IPS DF 4.7 (cell line): ENCODE measurements at regions not wholly inside any gene's neighbourhood (a gene's known extent, or its start where the extent isn't known, plus 50 kb on each side); places are given as distances from the start of the nearest gene placed in this dataset.
"Not testable (repeated sequence)": the region's sequence is repeated elsewhere in the genome, so short reads cannot be mapped to it uniquely, and the experiment has no call there.

Experiments
- DNase-seq: peaks from one replicate; pipeline ENCODE4 v3.0.0-alpha.2; 2013; ENCODE audit warnings: low spot score; ENCODE audit errors: extremely low read depth

DNA sequence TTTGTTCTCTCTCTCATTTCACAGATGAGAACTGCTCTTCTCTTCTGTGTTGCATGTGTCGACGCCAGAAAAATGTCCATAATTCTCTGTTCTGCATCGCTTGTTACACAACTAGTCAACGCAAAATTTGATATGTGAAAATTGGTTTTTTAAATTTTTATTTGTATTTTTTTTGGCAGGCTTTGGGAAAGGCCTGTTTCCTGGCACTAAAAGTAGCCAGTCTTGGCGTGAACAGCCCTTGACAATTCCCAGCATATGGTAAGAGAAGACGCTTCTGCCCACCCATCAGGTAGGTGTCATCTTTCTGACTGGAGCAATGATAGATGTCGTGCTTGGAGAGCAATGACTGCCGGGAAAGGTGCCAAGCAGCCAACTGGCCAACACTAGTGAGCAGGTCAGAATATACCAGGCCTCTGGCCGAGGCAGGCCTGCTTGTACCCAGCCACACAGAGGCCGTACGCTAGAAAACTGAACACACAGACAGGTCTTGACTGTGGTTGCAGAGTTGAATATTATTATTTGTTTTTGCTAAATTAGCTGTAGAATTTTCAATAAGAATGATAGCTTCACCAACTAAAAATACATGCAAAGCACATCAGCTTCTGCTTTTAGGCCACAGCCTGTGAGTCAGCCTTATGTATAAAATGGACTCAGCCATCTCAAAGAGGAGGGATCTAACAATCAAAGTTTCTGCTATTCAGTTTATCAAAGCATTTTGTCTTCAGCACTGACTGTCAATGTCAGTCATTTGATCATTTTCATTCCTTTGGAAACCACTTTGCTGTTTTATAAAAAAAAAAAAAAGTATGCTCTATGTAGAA, 837.5 kb downstream of the MCTP2 start:
- DNase-seq = no peak

DNA sequence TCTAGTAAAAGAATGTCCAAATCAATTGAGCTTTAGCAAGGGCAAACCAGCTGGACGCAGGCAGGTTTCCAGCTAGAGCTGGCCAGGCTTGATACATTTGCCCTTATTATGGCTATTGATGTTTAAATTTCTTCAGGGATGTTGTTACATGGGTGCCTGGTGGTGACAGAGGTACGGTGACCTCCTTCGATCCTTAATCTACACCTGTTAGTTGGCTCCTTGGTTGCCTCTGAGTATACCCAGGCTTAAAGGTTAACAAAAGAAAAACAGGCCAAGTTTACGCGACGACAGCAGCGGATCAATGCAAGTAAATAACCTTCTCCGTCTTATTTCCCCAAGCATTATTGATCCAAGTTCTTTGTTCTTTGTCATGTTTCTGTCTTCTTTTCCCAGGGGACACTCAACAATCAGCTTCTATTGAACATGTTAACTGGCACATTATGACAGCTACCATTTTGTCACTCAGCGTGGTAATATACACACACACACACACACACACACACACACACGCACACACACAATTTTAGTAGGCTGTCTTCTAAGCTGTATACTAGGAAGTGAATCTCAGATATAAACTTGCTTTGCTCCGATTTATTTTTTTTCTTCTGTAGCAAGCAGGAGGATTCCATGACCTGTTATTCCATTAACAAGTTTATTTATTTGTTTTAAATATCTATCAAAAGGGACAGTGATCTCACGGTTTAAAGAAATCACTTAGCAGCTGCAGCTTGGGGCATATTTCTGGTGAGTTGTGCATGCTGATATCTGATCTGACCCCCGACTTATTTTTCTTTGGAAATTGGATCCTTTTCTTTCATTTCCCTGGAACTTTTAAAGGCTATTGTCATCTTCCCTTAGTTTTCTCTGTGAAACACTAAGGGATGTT, 844.7 kb downstream of the MCTP2 start:
- DNase-seq = no peak

DNA sequence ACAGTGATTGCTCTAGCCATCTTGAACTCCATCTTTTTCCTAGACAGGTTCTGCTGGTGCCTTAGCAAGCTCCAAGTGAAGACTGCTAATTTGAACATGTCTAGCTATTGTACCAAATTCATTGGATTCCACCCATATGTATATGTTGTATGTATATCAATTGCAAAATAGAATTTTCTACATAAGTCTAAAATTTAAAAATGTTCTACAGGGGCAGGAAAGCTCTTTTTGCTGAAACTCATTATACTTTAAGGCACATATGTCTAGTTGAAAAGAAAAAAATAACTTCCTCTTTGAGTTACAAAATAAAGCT, 845.3 kb downstream of the MCTP2 start:
- DNase-seq = no peak

DNA sequence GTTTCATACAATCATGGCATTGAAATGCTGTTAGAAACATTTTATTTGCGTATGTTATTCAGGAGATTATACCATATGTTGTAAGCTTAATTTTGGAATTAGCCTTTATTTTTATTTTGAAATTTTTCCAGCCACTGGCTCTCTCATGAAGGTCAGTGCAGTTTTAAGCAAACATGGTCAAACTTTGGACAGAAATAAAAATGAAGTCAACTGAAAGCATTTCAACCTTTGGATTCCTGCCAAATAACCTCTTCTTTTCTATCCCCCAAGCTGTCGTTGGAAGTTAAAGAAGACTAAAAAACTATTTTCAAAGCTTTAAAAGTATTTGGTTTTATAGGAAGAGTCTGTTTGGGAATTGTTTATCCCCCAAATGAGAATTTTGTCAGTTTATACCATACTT, 846.6 kb downstream of the MCTP2 start:
- no peak for DNase-seq

DNA sequence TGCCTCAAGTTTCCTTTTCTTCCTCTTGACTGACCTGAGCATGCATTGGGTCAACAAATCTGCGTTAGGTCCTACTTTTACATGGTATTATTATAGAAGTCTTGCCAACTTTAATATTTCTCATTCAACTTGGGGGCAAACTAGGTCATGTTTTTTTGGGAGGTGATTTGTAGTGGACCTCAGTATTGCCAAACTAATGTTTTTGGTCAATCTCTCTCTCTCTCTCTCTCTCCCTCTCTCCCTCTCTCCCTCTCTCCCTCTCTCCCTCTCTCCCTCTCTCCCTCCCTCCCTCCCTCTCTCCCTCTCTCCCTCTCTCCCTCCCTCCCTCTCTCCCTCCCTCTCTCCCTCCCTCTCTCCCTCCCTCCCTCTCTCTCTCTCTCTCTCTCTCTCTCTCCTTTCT, 848.9 kb downstream of the MCTP2 start:
- not testable (repeated sequence) for DNase-seq

DNA sequence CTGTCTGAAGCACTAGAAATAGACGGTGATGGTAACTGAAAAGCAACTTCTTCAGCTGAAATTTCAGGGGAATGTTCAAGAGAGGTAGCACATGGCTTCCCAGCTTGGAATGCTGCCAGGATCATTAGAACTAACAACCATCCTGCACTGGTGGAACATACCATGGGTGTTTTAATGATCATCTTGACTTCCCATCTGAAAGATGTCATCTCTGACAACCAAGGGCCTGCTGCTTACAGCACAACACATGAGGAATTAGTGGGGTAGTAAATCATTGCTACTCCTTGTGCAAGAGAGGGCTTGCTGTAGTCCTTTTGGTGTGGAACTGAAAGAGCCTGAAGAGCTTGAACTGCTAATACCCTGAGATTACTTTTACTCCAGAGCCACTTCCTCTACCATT, 853.7 kb downstream of the MCTP2 start:
- DNase-seq = no peak

DNA sequence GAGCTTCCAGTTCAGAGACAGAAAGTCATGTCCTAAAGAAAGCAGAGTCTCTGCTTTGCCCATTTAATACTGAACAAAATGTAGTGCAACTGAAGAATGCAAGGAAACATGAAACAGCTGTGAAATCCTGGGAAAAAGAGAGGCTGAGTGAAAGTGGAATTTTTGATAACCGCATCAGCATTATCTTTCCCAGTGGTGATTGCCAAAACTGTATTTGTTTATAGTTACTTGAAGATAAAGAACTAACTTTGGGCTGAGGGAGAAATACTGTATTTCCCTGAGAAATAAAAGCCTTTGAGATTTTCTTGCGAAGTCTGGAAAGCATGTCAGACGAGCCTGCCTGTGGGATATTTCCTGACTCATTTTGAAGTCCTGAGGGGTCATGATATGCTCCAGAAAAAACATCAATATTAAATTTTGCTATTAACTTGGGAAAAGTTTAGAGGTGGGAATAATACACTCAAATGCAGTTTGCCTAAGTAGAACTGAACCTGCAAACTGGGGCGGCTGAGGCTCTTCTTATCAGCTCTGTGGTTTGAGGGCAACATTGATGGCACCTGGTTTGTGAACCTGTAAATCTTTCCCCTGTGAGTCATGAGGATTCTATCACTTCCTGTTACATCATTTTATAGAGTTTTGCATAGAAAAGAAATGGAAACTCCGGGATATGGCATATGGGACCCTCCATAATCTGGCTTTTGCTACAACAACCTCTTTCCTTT, 855.3 kb downstream of the MCTP2 start:
- DNase-seq = no peak

DNA sequence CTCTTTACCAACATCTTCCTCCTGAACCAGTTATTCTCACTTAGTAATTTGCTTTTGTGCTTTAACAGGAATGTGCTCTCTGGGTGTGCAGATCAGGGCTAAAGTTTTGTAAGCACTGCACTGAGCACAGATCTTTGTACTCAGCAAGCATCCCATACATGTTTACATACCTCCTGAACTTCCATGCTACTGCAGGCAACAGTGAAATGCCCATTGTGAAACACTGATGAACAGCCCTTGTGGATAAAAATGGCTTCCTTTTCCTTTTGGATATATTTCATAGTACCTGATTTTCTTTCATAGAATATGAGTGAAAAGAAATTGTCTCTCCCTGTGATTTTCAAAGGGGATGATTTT, 855.9 kb downstream of the MCTP2 start:
- DNase-seq = no peak

DNA sequence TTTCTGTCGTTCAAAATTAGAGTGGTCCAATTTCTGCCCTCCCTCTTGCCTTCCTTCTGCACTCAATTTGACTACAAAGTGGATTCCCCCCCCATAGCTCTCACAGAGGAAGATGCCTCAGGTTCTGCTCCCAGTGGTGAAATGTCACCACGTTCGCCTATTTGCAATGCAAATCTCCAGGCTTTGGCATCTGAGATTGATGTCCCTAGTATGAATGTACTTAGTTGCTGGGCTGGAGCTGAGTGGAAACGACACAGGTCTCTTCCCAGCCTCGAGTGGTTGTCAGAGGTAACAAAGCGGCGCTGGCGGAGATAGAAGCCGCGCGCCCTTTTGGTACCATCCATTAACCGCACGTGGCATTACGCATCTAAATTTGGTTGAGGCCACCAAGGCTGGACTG, 860.1 kb downstream of the MCTP2 start:
- DNase-seq = no peak

DNA sequence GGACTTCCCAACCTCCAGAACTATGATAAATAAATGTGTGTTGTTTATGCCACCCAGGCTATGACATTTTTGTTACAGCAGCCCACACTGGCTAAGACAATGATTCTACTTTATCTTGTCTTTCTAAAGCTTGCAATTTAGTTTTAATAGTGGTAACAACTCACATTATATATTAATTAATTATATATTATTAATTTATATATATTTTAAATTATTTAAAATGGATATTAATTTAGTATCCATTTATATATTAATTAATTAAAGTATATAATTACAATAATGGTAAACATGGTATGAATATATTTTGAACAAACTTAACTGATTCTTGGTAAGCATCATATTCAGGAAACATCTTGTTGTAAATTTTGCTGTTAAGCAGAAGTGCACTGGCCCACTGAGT, 863.9 kb downstream of the MCTP2 start:
- no peak for DNase-seq

DNA sequence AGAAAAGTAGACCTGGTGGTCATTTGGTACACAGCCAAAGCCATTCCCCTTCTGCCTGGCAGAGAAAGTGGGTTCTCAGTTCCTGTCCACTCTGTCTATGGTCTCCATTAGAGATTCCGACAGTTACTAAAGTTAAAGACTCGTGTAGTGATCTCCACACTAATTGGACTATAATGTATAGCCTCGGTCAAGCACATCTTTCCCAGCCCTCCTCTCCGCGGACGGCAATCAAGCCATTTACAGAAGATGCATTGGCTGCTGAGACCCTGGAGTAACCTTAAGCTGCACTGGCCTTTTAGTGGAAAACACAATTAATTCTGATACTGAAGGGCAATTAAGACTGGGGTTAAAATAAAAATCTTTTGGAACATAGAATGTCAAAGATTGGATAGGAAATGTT, 865.3 kb downstream of the MCTP2 start:
- no peak for DNase-seq

DNA sequence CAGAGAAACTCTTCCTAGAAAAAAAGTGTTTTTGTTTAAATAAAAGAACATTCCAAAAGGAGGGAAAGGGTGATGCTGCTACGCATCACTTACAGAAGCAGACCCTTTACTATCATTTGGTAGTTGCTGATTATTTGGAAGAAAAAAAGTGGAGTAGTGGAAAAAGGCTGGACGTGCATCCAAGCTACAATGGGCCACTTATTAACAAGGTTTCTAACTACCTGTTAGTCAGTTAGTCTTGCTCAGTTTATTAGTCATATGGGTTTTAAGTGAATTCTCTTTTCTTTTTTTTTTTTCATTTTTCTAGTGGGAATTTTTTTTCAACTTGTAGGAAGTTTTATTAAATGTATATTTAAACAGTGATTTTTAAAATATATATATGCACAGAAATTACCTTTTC, 866.0 kb downstream of the MCTP2 start:
- no peak for DNase-seq

DNA sequence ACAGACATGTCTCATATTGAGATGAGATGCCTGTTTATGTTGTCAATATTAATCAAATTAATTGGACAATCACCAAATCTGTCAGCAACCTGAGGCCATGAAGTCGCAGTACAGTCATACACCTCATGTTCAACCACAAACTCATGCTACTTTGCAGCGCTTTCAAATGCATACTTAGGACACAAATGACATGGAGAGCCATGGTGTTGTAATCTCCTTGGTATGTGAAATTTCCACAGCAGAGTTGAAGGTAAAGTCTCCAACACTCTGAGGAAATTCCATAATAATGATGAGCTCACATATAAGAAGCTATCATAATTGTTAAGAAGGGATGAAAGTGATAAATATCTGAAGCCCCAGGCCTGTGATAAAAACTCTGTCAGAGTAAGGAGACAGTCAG, 873.9 kb downstream of the MCTP2 start:
- no peak for DNase-seq

DNA sequence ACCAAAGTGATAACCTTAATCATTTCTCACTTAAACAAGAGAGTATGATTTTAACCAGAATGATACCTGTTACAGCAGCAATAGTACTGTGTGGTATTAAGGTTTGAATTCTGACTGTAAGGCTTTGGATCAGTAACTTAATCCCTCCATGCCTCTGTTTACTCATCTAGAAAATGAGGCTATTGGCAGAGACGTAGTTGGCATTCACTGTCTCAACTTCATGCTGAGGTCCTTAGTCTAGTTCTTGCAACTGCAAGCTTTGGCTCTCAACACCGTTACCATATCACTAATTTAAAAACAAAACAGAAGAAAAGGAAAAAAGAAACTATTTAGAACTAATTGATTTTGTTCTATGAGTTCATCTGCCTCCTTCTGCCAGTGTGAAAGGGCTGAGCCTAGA, 875.4 kb downstream of the MCTP2 start:
- no peak for DNase-seq

DNA sequence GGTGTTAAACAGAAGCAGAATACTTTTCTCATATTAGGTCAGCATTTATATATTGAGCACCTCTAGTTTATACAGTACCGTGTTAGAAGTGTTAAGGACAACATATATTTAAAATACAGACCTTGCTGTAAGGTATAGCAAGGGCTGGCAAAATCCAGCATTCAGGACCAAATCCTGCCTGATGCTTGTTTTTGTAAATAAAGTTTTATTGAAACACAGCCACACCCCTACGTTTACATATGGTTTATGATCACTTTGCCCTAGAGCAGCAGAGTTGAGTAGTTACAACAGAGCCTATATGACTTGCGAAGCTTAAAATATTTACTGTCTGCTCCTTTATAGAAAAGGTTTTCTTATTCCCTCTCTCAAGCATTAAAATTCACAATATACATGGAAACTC, 877.3 kb downstream of the MCTP2 start:
- DNase-seq = no peak

DNA sequence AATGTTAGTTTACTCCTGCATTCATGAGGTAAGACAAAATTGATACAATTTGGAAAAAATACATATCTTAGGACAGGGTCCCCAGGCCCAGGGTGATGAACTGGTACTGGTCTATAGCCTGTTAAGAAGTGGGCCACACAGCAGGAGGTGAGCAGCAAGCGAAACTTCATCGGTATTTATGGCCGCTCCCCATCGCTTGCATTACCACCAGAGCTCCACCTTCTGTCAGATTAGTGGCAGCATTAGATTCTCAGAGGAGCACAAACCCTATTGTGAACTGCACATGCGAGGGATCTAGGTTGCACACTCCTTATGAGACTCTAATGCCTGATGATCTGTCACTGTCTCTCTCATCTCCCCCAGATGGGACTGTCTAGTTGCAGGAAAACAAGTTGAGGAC, 880.6 kb downstream of the MCTP2 start:
- no peak for DNase-seq

DNA sequence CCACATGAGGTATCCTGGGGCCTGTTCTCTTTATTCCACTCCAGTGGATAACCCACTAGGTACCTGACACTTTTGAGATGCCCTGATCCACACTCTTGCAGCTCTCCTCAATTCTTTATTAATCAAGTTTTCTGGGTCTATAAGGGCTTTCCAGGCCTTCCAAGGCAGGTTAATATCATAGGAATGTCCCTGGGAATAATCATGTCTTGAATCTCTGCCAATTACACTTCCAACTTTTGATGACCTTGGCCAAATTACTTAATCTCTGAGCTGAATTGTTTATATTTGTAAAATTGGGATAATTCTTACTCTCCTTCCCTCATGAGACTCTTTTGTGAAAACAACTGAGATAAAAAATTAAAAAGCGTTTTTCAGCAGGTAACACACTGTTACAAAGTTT, 881.7 kb downstream of the MCTP2 start:
- DNase-seq = no peak

DNA sequence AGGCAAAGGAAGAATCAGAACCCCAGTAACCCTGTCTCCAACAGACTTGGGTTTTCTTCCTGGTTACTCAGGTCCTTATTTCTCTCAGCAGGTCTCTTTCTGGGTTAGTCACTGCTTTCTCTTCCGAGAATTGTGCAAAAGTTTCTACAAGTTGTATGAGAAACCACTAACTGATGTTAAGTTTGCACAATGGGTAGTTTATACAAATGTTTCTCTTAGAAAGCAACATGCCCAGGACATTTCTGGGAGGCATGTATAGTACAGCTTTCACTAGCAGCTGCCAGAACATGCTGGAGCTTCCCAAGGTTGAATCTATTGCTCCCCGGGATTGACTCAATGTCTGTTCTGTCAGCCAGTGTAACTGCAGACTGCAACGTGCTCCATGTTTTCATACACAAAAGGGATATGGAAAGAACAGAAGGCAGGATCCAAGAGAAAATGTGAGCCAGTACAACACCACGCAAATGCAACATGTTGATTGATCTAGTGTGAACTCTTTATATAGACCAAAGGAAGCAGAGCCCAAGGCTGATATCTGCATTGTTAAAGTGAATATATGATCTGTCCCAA, 887.8 kb downstream of the MCTP2 start:
- no peak for DNase-seq

DNA sequence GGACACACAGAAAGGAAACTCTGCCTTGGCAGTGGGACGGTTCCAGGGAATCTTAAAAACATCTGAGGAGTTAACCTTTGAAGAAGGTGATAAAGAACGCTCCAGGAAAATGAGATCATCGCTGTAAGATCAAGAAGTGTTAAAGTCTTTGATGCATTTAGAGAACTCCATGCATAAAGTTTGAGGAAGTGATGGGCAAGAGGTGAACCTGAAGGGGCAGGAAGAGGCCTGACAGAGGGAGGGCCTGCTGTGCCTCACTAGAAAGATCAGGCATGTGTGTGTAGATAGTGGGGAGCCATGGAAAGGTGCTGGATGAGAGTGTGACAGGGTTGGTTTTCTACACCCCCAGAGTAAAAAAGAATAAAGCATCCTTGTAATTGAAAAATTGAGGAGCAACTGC, 889.2 kb downstream of the MCTP2 start:
- no peak for DNase-seq

DNA sequence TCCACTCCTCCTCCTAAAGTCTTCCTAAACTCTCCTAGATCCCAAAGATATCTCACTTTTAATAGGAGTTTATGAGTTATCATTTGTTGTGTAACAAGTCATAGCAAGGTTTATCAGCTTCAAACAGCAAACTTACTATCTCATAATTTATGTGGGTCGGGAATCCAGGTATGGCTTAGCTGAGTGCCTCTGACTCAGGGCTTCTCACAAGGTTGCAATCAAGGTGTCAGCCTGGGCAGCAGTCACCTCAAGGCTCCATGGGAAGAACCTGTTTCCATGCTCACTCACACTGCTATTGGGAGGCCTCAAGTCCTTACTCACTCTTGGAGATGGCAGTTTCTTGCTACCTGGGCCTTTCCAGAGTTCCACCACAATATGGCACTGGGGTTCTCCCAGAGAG, 889.8 kb downstream of the MCTP2 start:
- no peak for DNase-seq

DNA sequence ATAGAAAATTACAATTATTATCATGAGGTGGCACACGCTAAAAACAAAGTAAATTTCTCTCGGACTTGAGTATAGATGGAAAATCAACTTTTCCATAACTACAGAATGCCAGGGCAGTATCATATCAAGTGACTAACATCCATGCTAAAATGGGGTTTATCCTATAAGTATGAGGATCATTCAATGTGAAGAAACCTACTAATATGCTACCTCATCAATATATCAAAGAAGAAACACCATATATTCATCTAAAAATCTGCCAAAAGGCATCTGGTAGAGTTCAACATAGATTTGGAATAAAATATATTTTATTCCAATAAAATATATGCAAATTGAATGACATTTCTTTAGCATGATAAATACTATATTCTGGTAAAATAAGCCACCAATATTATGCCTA, 894.4 kb downstream of the MCTP2 start:
- no peak for DNase-seq

DNA sequence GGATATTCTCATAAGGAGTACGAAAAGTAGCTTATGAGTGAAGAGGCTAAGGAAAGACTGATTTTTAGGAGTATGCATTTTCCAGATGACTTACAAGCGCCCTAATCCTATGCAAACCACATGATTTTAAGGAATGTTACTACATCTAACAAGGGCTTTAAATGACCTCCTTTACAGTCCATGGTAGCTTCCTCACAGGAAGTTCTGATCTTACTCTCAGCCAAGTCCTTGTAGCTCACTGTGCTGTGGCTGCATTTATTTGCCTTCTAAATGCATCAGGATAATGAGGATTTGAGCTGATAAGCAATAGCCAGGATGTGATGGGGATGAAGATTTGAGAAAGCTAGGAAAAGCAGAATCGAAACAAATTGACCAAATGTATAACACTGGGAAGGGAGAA, 896.0 kb downstream of the MCTP2 start:
- no peak for DNase-seq
